A549 (cell line): ENCODE measurements at regions not wholly inside any gene's neighbourhood (a gene's known extent, or its start where the extent isn't known, plus 50 kb on each side); places are given as distances from the start of the nearest gene placed in this dataset.

ENCODE experiments used
- CHD2 ChIP-seq: fragments of 150-350 bp; IDR thresholded peaks from 2 replicates; pipeline ENCODE4 v1.6.1; 2014; ENCODE audit warnings: low read length; ENCODE audit not compliant: partially characterized antibody
- CTCF ChIP-seq: fragments of >200 bp; sonication (Bioruptor Twin); formaldehyde crosslinking; IDR thresholded peaks from 3 replicates; pipeline ENCODE4 v1.5.1; 2016
- EHMT2 ChIP-seq: fragments of 200-600 bp; sonication (generic); IDR thresholded peaks from 2 replicates; pipeline ENCODE4 v1.6.1; 2016; ENCODE audit warnings: antibody characterized with exemption, low read depth, mild to moderate bottlenecking, moderate library complexity
- EP300 ChIP-seq, 2 experiments: fragments of >200 bp; sonication (Bioruptor Twin); formaldehyde crosslinking; IDR thresholded peaks; 2 replicates in 1 of 2; 3 replicates in 1 of 2; pipeline ENCODE4 v1.6.1; 2016 to 2017
- JUNB ChIP-seq: fragments of >200 bp; sonication (Bioruptor Twin); formaldehyde crosslinking; IDR thresholded peaks from 2 replicates; pipeline ENCODE4 v1.6.1; 2016
- KDM1A ChIP-seq: fragments of 200-600 bp; sonication (generic); IDR thresholded peaks from 2 replicates; pipeline ENCODE4 v1.6.1; 2016; ENCODE audit warnings: low read depth, mild to moderate bottlenecking
- MAZ ChIP-seq: fragments of 150-350 bp; IDR thresholded peaks from 2 replicates; pipeline ENCODE4 v1.6.1; 2014; ENCODE audit warnings: antibody characterized with exemption, low read depth, low read length, borderline replicate concordance
- PHF8 ChIP-seq: fragments of 200-600 bp; sonication (generic); IDR thresholded peaks from 2 replicates; pipeline ENCODE4 v1.6.1; 2016; ENCODE audit warnings: low read depth, mild to moderate bottlenecking, antibody characterized with exemption, moderate library complexity, borderline replicate concordance
- RAD21 ChIP-seq, 2 experiments: fragments of >200 bp in 1 of 2; sonication (Bioruptor Twin) in 1 of 2; formaldehyde crosslinking in 1 of 2; IDR thresholded peaks in 1 of 2; conservative IDR thresholded peaks in 1 of 2; 2 replicates in 1 of 2; 3 replicates in 1 of 2; pipeline ENCODE4 v1.6.1; 2012 to 2018; ENCODE audit warnings: inconsistent platforms in 1 of 2
- SMC3 ChIP-seq: fragments of >200 bp; sonication (Bioruptor Twin); formaldehyde crosslinking; IDR thresholded peaks from 3 replicates; pipeline ENCODE4 v1.6.1; 2018; ENCODE audit warnings: inconsistent platforms
- TF ChIP-seq, protein P1 (sequence below): fragments of >200 bp; sonication (Bioruptor Twin); formaldehyde crosslinking; IDR thresholded peaks from 3 replicates; pipeline ENCODE4 v1.6.1; 2016
- TF ChIP-seq, protein P2 (sequence below): fragments of 150-350 bp; IDR thresholded peaks from 2 replicates; pipeline ENCODE4 v1.6.1; 2014; ENCODE audit warnings: low read depth, mild to moderate bottlenecking, low read length
- TF ChIP-seq, protein P3 (sequence below): IDR thresholded peaks from 2 replicates; pipeline ENCODE4 v1.6.1; 2012

DNA sequence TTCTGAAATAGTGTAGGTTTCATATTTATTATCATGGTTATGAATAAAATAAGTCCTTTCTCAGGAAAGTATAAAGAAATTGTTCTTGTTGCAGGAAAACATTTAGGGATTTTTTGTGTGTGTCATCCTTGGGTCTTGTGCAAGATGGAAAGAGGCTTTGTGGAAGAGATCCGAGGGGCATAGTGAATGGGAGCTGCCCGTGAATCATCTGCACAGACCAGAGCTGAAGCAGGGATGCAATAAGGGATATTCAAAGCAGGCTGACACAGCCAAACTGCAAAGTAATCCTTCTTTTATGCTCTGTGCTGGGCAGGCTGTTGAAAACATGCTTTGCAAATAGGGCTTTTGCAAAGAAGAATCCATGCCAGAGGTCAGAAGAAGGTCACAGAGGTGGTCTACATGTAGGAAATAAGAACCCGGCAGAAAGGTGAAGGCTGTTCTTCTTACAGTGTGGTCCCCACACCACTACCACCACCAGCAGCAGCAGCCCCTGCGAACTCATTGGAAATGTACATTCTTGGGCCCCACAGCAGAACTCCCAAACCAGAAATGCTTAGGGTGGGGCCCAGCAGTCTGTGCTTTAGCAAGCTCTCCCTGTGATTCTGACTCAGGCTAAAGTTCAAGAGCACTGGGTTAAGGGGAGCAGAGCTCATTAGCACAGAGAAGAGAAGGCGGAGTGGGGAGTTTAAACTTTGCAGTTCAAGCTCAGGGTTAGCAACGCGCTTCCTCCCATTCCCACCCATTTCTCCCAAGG lies 237.6 kb downstream of the QKI start:
- no peak for TF ChIP-seq SMC3
- TF ChIP-seq, protein P1, sequence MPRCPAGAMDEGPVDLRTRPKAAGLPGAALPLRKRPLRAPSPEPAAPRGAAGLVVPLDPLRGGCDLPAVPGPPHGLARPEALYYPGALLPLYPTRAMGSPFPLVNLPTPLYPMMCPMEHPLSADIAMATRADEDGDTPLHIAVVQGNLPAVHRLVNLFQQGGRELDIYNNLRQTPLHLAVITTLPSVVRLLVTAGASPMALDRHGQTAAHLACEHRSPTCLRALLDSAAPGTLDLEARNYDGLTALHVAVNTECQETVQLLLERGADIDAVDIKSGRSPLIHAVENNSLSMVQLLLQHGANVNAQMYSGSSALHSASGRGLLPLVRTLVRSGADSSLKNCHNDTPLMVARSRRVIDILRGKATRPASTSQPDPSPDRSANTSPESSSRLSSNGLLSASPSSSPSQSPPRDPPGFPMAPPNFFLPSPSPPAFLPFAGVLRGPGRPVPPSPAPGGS = no peak
- no peak for TF ChIP-seq CTCF
- TF ChIP-seq, protein P2, sequence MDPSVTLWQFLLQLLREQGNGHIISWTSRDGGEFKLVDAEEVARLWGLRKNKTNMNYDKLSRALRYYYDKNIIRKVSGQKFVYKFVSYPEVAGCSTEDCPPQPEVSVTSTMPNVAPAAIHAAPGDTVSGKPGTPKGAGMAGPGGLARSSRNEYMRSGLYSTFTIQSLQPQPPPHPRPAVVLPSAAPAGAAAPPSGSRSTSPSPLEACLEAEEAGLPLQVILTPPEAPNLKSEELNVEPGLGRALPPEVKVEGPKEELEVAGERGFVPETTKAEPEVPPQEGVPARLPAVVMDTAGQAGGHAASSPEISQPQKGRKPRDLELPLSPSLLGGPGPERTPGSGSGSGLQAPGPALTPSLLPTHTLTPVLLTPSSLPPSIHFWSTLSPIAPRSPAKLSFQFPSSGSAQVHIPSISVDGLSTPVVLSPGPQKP = no peak
- no peak for TF ChIP-seq PHF8
- TF ChIP-seq JUNB = no peak
- no peak for TF ChIP-seq EHMT2
- TF ChIP-seq RAD21 (conservative IDR thresholded peaks at IDR 0.05 in 1 of 2, IDR thresholded peaks at IDR 0.05 in 1 of 2) = no peak
- TF ChIP-seq KDM1A = no peak
- TF ChIP-seq CHD2 = no peak
- no peak for TF ChIP-seq MAZ
- TF ChIP-seq, protein P3, sequence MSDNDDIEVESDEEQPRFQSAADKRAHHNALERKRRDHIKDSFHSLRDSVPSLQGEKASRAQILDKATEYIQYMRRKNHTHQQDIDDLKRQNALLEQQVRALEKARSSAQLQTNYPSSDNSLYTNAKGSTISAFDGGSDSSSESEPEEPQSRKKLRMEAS = no peak
- TF ChIP-seq EP300 (IDR thresholded peaks at IDR 0.05) = no peak
